ENCODE measurements at regions not wholly inside any gene's neighbourhood (a gene's known extent, or its start where the extent isn't known, plus 50 kb on each side); places are given as distances from the start of the nearest gene placed in this dataset.

- H2AFZ ChIP-seq (ENCODE audit: low read depth, low read length) = no peak overlapping the region
- H3K4me2 ChIP-seq (ENCODE audit: insufficient read depth, low read length) = no peak overlapping the region
- H3K9me3 ChIP-seq (ENCODE audit: insufficient read depth, low read length, severe bottlenecking) = no peaks in the 10 kb centered on the region
- no peak for ATAC-seq (ENCODE audit: insufficient read depth, low read depth)
- H3K36me3 ChIP-seq (ENCODE audit: insufficient read depth, low read length) = no peaks in the 10 kb centered on the region
- no peak overlapping the region for H3K4me3 ChIP-seq (ENCODE audit: low read depth in 1 of 2, low read length in 2 of 2)
- DNase-seq = no peak
- H3K9ac ChIP-seq (ENCODE audit: low read depth, low read length) = no peak overlapping the region
- no peaks in the 10 kb centered on the region for H3K79me2 ChIP-seq (ENCODE audit: insufficient read depth, low read length)
- no peaks in the 10 kb centered on the region for H4K20me1 ChIP-seq (ENCODE audit: insufficient read depth, low read length)
- no peaks in the 10 kb centered on the region for H3K4me1 ChIP-seq (ENCODE audit: insufficient read depth, low read length)
- H3K27me3 ChIP-seq (ENCODE audit: insufficient read depth, low read length, poor library complexity) = peaks cover 5% of the 10 kb centered on the region
- H3K27ac ChIP-seq (ENCODE audit: low read length) = no peak overlapping the region
- TF ChIP-seq EZH2 (IDR thresholded peaks at IDR 0.05; ENCODE audit: borderline replicate concordance, low read depth, low read length, severe bottlenecking) (no peak), CTCF (IDR thresholded peaks at IDR 0.05; ENCODE audit: borderline replicate concordance, extremely low read depth, low read length, poor library complexity, severe bottlenecking) (no peak)
Observed at GRCh38 chr3:5811016-5811415, 623.5 kb downstream of the EDEM1 start.

DNA sequence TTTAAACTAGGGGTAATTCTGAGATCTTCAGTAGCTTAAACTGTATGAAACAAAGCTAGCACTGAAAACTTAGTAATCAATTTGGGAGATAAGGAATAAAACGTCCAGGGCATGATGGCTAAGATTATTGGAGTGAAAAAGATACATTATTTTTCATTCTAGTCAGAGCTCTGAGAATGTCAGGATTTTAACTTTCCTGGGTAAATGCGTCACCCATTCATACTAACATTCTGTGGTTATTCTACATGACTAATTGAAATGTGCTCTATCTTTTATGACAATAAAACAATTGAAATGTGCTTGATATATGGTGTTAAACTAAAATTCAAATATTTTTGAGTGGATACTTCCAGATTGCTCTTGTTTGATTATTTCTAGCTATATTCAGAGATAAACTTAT is 626.0 kb downstream of the EDEM1 start:
- Histone ChIP-seq H3K9ac (ENCODE audit: low read depth, low read length) (no peak overlapping the region), H4K20me1 (ENCODE audit: insufficient read depth, low read length) (no peaks in the 10 kb centered on the region), H3K9me3 (ENCODE audit: insufficient read depth, low read length, severe bottlenecking) (no peaks in the 10 kb centered on the region), H3K4me1 (ENCODE audit: insufficient read depth, low read length) (no peaks in the 10 kb centered on the region), H3K79me2 (ENCODE audit: insufficient read depth, low read length) (no peaks in the 10 kb centered on the region), H3K27me3 (ENCODE audit: insufficient read depth, low read length, poor library complexity) (peaks cover 5% of the 10 kb centered on the region), H3K4me2 (ENCODE audit: insufficient read depth, low read length) (no peak overlapping the region), H2AFZ (ENCODE audit: low read depth, low read length) (no peak overlapping the region), H3K27ac (ENCODE audit: low read length) (no peak overlapping the region), H3K4me3 (ENCODE audit: low read depth in 1 of 2, low read length in 2 of 2) (no peak overlapping the region), H3K36me3 (ENCODE audit: insufficient read depth, low read length) (no peaks in the 10 kb centered on the region)
- DNase-seq (no peak), ATAC-seq (ENCODE audit: insufficient read depth, low read depth) (no peak)
- TF ChIP-seq CTCF (IDR thresholded peaks at IDR 0.05; ENCODE audit: borderline replicate concordance, extremely low read depth, low read length, poor library complexity, severe bottlenecking) = no peak
- TF ChIP-seq EZH2 (IDR thresholded peaks at IDR 0.05; ENCODE audit: borderline replicate concordance, low read depth, low read length, severe bottlenecking) = no peak

DNA sequence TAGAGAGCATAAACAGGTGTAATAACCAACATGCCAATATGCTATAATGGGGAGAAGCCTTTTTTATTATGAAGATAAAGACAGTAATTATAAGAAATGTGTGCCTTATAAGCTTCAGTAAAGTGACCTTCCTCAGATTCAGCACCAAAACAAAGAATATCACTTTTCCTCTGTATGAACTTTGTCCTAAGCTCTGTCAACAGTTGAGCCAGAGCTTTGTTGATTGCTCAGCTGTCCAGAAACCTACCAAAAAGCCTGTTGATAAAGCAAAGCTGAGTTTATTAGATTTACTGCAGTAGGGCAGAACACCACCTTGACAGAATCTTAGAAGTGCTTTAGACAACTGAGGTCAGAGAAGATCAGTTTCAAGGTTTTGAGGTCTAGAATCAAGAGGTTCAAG is 635.3 kb downstream of the EDEM1 start:
- DNase-seq (no peak), ATAC-seq (ENCODE audit: insufficient read depth, low read depth) (no peak)
- no peaks in the 10 kb centered on the region for H3K4me1 ChIP-seq (ENCODE audit: insufficient read depth, low read length)
- no peak overlapping the region for H3K27ac ChIP-seq (ENCODE audit: low read length)
- H3K4me2 ChIP-seq (ENCODE audit: insufficient read depth, low read length) = no peak overlapping the region
- no peaks in the 10 kb centered on the region for H3K27me3 ChIP-seq (ENCODE audit: insufficient read depth, low read length, poor library complexity)
- no peak for TF ChIP-seq CTCF (IDR thresholded peaks at IDR 0.05; ENCODE audit: borderline replicate concordance, extremely low read depth, low read length, poor library complexity, severe bottlenecking)
- TF ChIP-seq EZH2 (IDR thresholded peaks at IDR 0.05; ENCODE audit: borderline replicate concordance, low read depth, low read length, severe bottlenecking) = no peak
- H3K36me3 ChIP-seq (ENCODE audit: insufficient read depth, low read length) = no peaks in the 10 kb centered on the region
- H3K9ac ChIP-seq (ENCODE audit: low read depth, low read length) = no peak overlapping the region
- H2AFZ ChIP-seq (ENCODE audit: low read depth, low read length) = no peak overlapping the region
- no peaks in the 10 kb centered on the region for H3K9me3 ChIP-seq (ENCODE audit: insufficient read depth, low read length, severe bottlenecking)
- no peaks in the 10 kb centered on the region for H4K20me1 ChIP-seq (ENCODE audit: insufficient read depth, low read length)
- no peaks in the 10 kb centered on the region for H3K79me2 ChIP-seq (ENCODE audit: insufficient read depth, low read length)
- no peak overlapping the region for H3K4me3 ChIP-seq (ENCODE audit: low read depth in 1 of 2, low read length in 2 of 2)

GRCh38 chr3:5826467-5826866 is 639.0 kb downstream of the EDEM1 start:
- ATAC-seq (ENCODE audit: insufficient read depth, low read depth) (no peak), DNase-seq (no peak)
- Histone ChIP-seq H3K4me2 (ENCODE audit: insufficient read depth, low read length) (no peak overlapping the region), H3K4me3 (ENCODE audit: low read depth in 1 of 2, low read length in 2 of 2) (no peak overlapping the region), H3K9ac (ENCODE audit: low read depth, low read length) (no peak overlapping the region), H2AFZ (ENCODE audit: low read depth, low read length) (no peak overlapping the region), H3K4me1 (ENCODE audit: insufficient read depth, low read length) (no peaks in the 10 kb centered on the region), H4K20me1 (ENCODE audit: insufficient read depth, low read length) (no peaks in the 10 kb centered on the region), H3K9me3 (ENCODE audit: insufficient read depth, low read length, severe bottlenecking) (no peaks in the 10 kb centered on the region), H3K36me3 (ENCODE audit: insufficient read depth, low read length) (no peaks in the 10 kb centered on the region), H3K27me3 (ENCODE audit: insufficient read depth, low read length, poor library complexity) (no peaks in the 10 kb centered on the region), H3K79me2 (ENCODE audit: insufficient read depth, low read length) (no peaks in the 10 kb centered on the region), H3K27ac (ENCODE audit: low read length) (no peak overlapping the region)
- TF ChIP-seq EZH2 (IDR thresholded peaks at IDR 0.05; ENCODE audit: borderline replicate concordance, low read depth, low read length, severe bottlenecking) = no peak
- TF ChIP-seq CTCF (IDR thresholded peaks at IDR 0.05; ENCODE audit: borderline replicate concordance, extremely low read depth, low read length, poor library complexity, severe bottlenecking) = no peak

Measured in DND-41 (cell line).